ENCODE measurements at regions not wholly inside any gene's neighbourhood (a gene's known extent, or its start where the extent isn't known, plus 50 kb on each side); places are given as distances from the start of the nearest gene placed in this dataset.

DNA sequence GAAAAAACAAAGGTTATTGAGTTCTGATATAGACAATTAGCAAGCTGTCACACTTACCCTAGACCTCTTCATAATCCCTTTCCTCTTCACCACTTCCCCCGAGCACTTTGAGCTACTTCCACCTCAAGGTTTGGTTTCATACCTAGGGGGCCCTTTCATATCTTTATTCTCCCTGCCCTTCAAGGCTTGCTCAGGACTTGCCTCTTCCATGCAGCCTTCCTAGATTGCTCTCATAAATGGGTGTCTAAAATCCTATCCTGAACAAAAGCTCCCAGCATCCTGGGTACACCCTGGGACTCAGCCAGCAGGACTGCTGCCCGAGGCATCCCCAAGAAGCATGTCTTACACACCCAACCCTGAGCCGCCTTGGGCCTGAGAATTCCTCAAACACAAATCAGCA lies 157.3 kb downstream of the C5orf15 start:
- Histone ChIP-seq H3K4me1 (ENCODE audit: insufficient read depth, low read length, severe bottlenecking) (no peaks in the 10 kb centered on the region), H3F3A (ENCODE audit: insufficient read depth, low read length) (no peaks in the 10 kb centered on the region), H3K36me3 (ENCODE audit: insufficient read depth, low read length) (no peaks in the 10 kb centered on the region), H4K20me1 (ENCODE audit: insufficient read depth, low read length) (no peaks in the 10 kb centered on the region), H2AFZ (ENCODE audit: low read length) (no peak overlapping the region), H3K27ac (ENCODE audit: low read depth, low read length, poor library complexity, severe bottlenecking) (no peak overlapping the region), H3K79me2 (ENCODE audit: insufficient read depth, low read length) (no peaks in the 10 kb centered on the region), H3K9me3 (ENCODE audit: low read length) (no peaks in the 10 kb centered on the region), H3K4me3 (ENCODE audit: low read depth, low read length, poor library complexity, severe bottlenecking) (no peak overlapping the region), H3K4me2 (ENCODE audit: low read length) (no peak overlapping the region), H3K9me2 (ENCODE audit: low read depth, low read length) (no peaks in the 10 kb centered on the region), H3K27me3 (ENCODE audit: insufficient read depth, low read length) (0 out of 2 replicates have a peak, but pooled peaks cover 6% of the 10 kb centered on the region), H3K9ac (ENCODE audit: low read length) (no peak overlapping the region)
- no peak for TF ChIP-seq CTCF (IDR thresholded peaks at IDR 0.05; ENCODE audit: low read length)
- TF ChIP-seq EZH2 (IDR thresholded peaks at IDR 0.05; ENCODE audit: borderline replicate concordance, low read length) = no peak

- TF ChIP-seq CTCF (IDR thresholded peaks at IDR 0.05; ENCODE audit: low read length) (no peak), EZH2 (IDR thresholded peaks at IDR 0.05; ENCODE audit: borderline replicate concordance, low read length) (no peak)
- Histone ChIP-seq H3K9ac (ENCODE audit: low read length) (no peak overlapping the region), H3K4me2 (ENCODE audit: low read length) (no peak overlapping the region), H3K27ac (ENCODE audit: low read depth, low read length, poor library complexity, severe bottlenecking) (no peak overlapping the region), H2AFZ (ENCODE audit: low read length) (no peak overlapping the region), H3F3A (ENCODE audit: insufficient read depth, low read length) (no peaks in the 10 kb centered on the region), H4K20me1 (ENCODE audit: insufficient read depth, low read length) (no peaks in the 10 kb centered on the region), H3K4me1 (ENCODE audit: insufficient read depth, low read length, severe bottlenecking) (no peaks in the 10 kb centered on the region), H3K79me2 (ENCODE audit: insufficient read depth, low read length) (no peaks in the 10 kb centered on the region), H3K36me3 (ENCODE audit: insufficient read depth, low read length) (no peaks in the 10 kb centered on the region), H3K9me3 (ENCODE audit: low read length) (no peaks in the 10 kb centered on the region), H3K27me3 (ENCODE audit: insufficient read depth, low read length) (0 out of 2 replicates have a peak, but pooled peaks cover 6% of the 10 kb centered on the region), H3K4me3 (ENCODE audit: low read depth, low read length, poor library complexity, severe bottlenecking) (no peak overlapping the region), H3K9me2 (ENCODE audit: low read depth, low read length) (no peaks in the 10 kb centered on the region)
These were observed 158.6 kb downstream of the C5orf15 start for GRCh38 chr5:133809801-133810200.

DNA sequence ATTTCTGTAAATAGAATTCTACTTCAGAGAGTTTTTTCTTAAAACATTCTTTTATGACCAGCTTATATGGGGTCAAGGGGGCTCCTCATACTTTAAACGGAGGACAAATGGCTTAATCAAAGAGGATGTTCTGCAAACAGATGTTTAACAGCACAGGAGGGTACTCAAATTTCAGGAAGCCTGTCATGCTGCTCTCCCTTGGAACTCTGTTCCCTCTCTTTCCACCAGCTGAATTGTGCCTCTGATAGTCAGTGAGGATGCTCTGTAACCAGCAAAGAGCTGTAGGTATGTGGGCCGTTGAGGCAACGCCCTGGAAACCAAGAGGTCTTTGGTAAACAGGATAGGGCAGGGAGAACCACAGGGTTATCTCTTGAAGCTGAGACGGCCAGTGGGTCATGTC lies 161.1 kb downstream of the C5orf15 start:
- H3K4me2 ChIP-seq (ENCODE audit: low read length) = no peak overlapping the region
- no peaks in the 10 kb centered on the region for H3K4me1 ChIP-seq (ENCODE audit: insufficient read depth, low read length, severe bottlenecking)
- no peaks in the 10 kb centered on the region for H3K79me2 ChIP-seq (ENCODE audit: insufficient read depth, low read length)
- H3K9ac ChIP-seq (ENCODE audit: low read length) = no peak overlapping the region
- no peaks in the 10 kb centered on the region for H3F3A ChIP-seq (ENCODE audit: insufficient read depth, low read length)
- H3K27ac ChIP-seq (ENCODE audit: low read depth, low read length, poor library complexity, severe bottlenecking) = no peak overlapping the region
- no peak for TF ChIP-seq EZH2 (IDR thresholded peaks at IDR 0.05; ENCODE audit: borderline replicate concordance, low read length)
- TF ChIP-seq CTCF (IDR thresholded peaks at IDR 0.05; ENCODE audit: low read length) = no peak
- H3K9me3 ChIP-seq (ENCODE audit: low read length) = no peaks in the 10 kb centered on the region
- no peaks in the 10 kb centered on the region for H4K20me1 ChIP-seq (ENCODE audit: insufficient read depth, low read length)
- H3K36me3 ChIP-seq (ENCODE audit: insufficient read depth, low read length) = no peaks in the 10 kb centered on the region
- no peaks in the 10 kb centered on the region for H3K9me2 ChIP-seq (ENCODE audit: low read depth, low read length)
- H3K4me3 ChIP-seq (ENCODE audit: low read depth, low read length, poor library complexity, severe bottlenecking) = no peak overlapping the region
- no peak overlapping the region for H2AFZ ChIP-seq (ENCODE audit: low read length)
- 0 out of 2 replicates have a peak, but pooled peaks cover 3% of the 10 kb centered on the region for H3K27me3 ChIP-seq (ENCODE audit: insufficient read depth, low read length)

Data from OCI-LY1 (cell line).